T-helper 1 cell (primary cell): ENCODE measurements at regions not wholly inside any gene's neighbourhood (a gene's known extent, or its start where the extent isn't known, plus 50 kb on each side); places are given as distances from the start of the nearest gene placed in this dataset.
"Not testable (repeated sequence)": the region's sequence is repeated elsewhere in the genome, so short reads cannot be mapped to it uniquely, and the experiment has no call there.

ENCODE experiments used
- DNase-seq, 5 donors: peaks; one replicate each; pipeline ENCODE4 v3.0.0-alpha.2; 2012 to 2020

DNA sequence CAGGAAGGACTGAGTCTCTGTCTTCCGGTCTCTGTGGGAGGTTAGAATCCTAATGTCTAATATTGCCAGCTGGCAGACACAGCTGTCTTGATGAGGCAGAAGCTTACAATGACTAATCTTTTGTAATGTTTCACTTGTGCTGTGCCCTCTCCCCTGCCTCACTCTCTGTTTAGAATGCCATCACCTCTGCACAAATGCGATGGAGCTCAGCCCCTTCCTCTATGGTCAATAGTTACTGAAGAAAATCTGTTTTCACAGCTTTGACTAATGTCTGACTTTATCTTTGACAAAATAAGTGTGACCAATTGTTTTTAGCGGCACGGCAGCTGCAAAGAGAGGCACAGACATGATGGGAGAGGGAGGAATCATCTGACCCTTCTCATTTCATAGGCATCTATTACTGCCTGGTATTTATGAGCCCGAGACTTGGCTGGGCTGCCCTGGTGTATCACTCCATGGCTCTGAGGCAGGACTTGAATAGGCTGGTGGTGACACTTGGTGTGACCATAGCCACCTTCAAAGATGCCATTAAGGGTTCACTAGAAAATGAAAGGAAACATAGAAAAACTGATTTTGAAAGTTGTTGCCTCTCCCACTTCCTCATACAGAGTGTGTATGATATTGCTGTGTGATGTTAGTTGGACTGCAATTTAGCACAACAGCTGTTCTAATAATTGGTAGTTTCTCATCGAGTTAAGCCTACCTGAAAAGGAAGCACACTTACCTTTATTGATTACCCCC is 163.2 kb upstream of the NBPF11 start:
- DNase-seq, result no peak

- no peak for DNase-seq
These were observed 158.7 kb upstream of the NBPF11 start for GRCh38 chr1:148310807-148311206.

- DNase-seq, result no peak
These were observed 157.9 kb upstream of the NBPF11 start for GRCh38 chr1:148309940-148310500.

DNA sequence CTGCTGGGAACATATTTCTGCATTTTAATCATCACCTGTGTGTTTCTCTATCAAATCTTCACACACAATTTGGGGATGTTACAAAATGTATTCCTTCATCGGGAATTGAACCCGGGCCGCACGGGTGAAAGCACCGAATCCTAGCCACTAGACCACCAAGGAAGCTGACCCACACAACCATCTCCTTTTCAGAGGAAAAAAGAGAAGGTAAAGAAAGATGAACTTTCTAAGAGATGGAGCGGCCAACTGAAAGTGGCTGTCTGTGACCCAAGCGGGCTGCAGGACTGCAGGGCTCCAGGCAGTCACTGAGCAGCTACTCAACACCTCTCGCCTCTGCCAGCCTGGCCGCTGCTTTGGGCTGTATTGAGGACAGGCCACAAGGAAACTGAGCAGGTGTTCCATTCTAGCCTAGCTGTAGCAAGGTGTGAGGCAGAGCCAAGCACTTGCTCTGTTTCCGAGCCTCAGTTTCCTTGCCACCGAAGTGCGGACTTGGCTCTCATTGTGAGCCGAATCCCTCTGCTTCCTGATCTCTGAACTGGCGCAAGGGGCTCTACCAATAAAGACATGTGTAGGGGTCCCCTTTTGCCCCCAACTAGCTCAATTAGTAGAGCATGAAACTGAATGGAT is 156.9 kb upstream of the NBPF11 start:
- no peak for DNase-seq

DNA sequence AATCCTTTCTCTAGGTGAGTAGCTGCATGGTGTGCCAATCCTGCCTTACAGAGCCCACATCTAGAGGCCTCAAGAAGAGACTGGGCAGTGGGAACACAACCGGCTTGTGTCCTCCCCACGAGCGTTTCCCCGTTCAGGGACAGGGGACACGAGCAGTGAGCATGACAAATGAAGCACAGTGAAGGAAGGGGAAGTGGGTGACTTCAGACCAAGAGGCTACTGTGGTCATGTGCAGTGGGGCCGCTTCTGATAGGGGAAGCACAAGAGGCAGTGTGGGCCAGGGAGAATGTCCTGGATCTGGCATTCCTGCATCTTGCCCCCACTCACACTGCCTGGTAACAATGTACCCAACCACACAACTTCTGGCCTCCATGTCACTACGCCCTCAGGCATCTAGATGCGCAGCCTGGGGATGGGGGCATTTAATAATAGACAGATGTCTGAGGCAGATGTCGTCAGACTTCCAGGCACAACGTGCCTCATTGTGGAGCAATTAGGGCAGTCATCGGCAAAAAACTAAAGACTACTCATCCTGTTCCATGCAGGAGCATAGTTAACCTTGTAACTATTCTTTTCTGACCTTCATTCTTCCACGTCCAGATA is 155.6 kb upstream of the NBPF11 start:
- DNase-seq, result no peak

- DNase-seq, result peak in 1 of 5 donors; percentile 29
These were observed 152.9 kb upstream of the NBPF11 start for GRCh38 chr1:148304935-148305334.

DNA sequence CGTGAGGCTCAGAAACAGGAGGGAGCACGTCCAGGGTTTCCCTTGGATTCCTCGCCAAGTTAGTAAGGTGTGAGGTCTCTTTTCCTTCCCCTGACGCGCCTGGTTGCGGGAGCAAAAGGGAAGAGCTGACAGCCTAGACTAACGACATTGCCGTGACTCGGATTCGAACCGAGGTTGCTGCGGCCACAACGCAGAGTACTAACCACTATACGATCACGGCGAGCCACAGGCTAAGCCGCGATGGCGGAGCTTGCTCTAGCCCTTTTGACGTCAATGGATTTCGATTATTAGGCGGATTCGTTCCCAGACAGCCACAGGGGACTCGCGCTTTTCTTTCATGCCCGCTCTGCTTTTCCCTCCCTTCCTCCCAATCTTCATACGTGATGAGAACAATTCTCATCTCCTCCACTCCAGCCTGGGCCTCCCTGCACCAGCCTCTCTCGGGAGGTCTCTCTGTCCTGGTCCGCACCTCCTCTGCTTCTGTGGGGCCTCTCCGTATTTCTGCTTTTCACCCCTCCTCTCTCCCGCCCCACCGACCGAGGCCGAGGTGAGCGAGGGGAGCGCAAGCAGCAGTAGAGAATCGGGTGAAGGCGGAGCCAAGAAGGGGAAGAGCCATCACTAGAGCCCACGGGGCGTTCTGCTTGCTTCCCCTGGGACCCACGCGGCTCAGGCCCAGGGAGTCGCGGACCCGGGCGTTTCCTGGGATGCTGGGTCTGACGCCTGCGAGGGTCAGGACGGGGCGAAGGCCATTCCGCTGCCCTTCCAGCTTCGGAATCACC is 150.7 kb upstream of the NBPF11 start:
- peak in 3 of 5 donors; percentile 30 to 51 (median 39) for DNase-seq

DNA sequence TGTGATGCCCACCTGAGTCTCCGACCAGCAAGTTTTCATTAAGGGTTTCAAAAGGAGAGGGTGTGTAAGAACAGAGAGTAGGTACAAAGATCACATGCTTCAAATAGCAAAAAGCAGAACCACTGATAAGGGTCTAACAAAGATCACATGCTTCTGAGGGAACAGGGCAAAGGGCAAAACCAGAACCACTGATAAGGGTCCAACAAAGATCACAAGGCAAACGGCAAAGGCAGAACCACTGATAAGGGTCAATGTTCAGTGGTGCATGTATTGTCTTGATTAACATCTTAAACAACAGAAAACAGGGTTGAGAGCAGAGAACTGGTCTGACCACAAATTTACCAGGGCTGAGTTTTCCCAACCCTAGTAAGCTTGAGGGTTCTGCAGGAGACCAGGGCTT is 145.8 kb upstream of the NBPF11 start:
- DNase-seq, result not testable (repeated sequence)

DNA sequence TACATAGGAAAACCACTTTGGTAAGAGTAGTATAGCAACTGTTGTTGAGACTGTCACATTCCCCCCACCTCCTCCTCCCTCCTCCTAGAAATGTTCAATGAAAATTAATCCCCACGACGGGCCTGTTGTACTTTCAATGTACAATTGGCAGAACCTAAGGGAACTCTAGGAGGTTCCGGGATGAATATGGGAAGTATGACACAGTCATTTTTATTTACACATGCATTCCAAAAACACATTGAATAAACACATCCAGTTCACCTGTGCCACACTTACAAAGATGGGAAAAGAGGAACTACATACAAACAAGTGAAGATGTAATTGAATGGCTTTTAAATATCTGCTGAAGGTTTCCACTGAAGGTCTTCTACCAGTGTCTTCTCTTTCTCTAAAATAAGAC is 144.4 kb upstream of the NBPF11 start:
- no peak for DNase-seq

- no peak for DNase-seq
These were observed 142.2 kb upstream of the NBPF11 start for GRCh38 chr1:148294116-148294807.

GRCh38 chr1:148293651-148294050 is 141.6 kb upstream of the NBPF11 start:
- no peak for DNase-seq

- DNase-seq, result no peak
These were observed 140.8 kb upstream of the NBPF11 start for GRCh38 chr1:148292915-148293314.

GRCh38 chr1:148290881-148291280 is 138.8 kb upstream of the NBPF11 start:
- no peak for DNase-seq

- no peak for DNase-seq
These were observed 137.6 kb upstream of the NBPF11 start for GRCh38 chr1:148289647-148290046.

GRCh38 chr1:148285946-148286345 is 133.9 kb upstream of the NBPF11 start:
- DNase-seq, result not testable (repeated sequence)

GRCh38 chr1:148280831-148281572 is 128.9 kb upstream of the NBPF11 start:
- DNase-seq, result not testable (repeated sequence)

DNA sequence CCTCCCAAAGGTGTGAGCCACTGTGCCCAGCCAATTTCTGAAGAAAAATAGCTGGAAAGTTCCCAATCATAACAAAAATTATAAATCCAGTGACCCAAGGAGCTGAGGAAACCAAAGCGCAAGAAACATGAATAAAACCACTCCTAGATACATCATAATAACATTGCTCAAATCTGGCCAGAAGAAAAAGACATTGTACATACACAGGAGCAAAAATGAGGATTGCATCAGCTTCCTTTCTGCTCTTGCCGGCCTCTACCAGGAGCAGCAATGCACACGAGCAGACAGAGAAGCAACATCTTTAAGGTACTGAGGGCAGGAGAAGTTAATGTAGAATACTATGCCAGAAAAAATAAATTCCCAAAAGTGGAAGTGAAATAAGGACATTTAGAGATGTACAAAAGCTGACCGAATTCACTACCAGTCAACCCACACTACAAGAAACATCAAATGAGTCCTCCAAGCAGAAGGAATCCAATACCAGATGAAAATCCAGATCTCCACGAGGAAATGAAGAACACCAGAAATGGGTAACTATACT is 127.0 kb upstream of the NBPF11 start:
- DNase-seq, result peak in 1 of 5 donors; percentile 34

DNA sequence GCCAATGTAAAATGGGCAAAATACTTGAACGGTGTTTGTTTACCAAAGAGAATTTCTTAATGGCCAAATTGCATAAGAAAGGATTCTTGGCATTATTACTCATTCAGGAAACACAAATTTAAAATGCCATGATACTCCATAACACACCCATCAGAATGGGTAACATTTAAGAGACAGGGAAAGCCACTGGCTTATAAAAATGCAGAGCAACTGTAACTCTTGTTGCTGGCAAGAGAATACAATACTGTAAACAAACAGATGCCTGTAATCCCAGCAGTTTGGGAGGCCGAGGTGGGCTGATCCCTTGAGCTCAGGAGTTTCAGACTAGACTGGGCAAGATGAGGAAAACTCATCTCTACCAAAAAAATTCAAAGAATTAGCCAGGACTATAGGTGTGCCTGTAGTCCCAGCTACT is 125.8 kb upstream of the NBPF11 start:
- DNase-seq, result not testable (repeated sequence)

GRCh38 chr1:148267066-148267465 is 115.0 kb upstream of the NBPF11 start:
- not testable (repeated sequence) for DNase-seq

DNA sequence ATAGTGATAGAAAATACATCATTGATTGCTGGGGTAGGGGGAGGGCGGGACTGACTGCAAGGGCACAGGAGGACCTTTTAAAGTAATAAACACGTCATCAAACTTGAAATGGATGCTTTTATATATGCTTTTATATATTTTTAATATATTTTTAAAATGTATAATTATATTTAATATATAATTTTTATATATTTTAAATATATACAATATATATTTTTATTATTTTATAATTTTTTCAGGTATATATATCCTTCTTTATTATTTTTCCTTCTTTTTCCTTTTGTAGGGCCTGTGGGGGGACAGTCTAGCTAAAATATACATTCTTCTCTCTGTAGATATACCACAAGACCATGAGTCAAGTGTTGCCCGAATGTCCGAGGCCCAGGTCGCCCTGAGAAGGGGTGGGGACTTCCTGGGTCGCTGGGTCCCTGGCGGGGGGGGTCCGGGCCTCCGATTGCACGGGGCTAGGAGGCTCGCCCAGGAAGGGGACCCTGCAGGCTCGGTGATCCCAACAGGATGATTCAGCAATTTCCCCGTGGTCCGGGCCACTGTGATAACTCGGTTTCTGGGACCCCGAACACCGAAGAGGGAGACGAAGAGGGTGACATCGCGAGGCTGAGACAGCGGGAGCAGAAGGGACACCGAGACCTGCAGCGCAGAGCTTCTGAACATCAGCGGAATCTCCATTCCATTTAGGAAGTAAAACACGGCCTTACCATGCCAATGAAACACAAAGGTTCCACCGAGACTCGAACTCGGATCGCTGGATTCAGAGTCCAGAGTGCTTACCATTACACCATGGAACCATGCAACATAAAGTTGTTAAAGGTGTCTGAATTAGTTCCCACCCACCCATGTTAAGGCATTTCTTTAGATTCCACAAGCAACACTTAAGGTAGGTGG is 112.5 kb upstream of the NBPF11 start:
- peak in 1 of 5 donors; percentile 13 for DNase-seq
